Stomach (tissue), 4 donors: ENCODE measurements at regions not wholly inside any gene's neighbourhood (a gene's known extent, or its start where the extent isn't known, plus 50 kb on each side); places are given as distances from the start of the nearest gene placed in this dataset.

ENCODE experiments used
- POLR2AphosphoS5 ChIP-seq, 3 donors: sonication (generic); formaldehyde crosslinking; IDR thresholded peaks; one replicate each; pipeline ENCODE4 v1.6.1; 2016; ENCODE audit warnings: antibody characterized with exemption in 3 of 3
- TF ChIP-seq, protein P1 (sequence below), 7 experiments: fragments of 450-650 bp in 4 of 7; fragments of 200-600 bp in 3 of 7; sonication (generic) in 3 of 7; IDR thresholded peaks; one replicate each; pipeline ENCODE4 v1.5.1; 2016 to 2019; ENCODE audit warnings: antibody characterized with exemption in 7 of 7, control low read depth in 2 of 7, mild to moderate bottlenecking in 1 of 7

DNA sequence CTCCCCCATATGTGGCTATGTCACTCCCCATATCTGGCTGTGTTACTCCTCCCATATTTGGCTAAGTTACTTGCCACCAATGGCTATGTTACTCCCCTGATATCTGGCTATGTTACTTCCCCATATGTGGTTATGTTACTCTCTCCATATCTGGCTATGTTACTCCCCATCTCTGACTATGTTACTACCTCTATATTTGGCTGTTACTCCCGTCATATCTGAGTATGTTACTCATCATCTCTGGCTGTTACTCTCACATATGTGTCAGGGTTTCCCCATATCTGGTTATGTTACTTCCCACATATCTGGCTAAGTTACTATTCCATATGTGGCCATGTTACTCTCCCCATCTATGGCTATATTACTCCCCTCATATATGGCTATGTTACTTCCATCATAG is 50.3 kb upstream of the MAP10 start:
- TF ChIP-seq, protein P1, sequence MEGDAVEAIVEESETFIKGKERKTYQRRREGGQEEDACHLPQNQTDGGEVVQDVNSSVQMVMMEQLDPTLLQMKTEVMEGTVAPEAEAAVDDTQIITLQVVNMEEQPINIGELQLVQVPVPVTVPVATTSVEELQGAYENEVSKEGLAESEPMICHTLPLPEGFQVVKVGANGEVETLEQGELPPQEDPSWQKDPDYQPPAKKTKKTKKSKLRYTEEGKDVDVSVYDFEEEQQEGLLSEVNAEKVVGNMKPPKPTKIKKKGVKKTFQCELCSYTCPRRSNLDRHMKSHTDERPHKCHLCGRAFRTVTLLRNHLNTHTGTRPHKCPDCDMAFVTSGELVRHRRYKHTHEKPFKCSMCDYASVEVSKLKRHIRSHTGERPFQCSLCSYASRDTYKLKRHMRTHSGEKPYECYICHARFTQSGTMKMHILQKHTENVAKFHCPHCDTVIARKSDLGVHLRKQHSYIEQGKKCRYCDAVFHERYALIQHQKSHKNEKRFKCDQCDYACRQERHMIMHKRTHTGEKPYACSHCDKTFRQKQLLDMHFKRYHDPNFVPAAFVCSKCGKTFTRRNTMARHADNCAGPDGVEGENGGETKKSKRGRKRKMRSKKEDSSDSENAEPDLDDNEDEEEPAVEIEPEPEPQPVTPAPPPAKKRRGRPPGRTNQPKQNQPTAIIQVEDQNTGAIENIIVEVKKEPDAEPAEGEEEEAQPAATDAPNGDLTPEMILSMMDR (IDR thresholded peaks at IDR 0.05), result no peak
- no peak for TF ChIP-seq POLR2AphosphoS5 (IDR thresholded peaks at IDR 0.05)
